ENCODE measurements at regions not wholly inside any gene's neighbourhood (a gene's known extent, or its start where the extent isn't known, plus 50 kb on each side); places are given as distances from the start of the nearest gene placed in this dataset.

GRCh38 chr21:25493722-25494121 is 113.6 kb downstream of the MRPL39 start:
- Histone ChIP-seq H3K9ac (ENCODE audit: low read depth, low read length) (no peak overlapping the region), H2BK20ac (ENCODE audit: low read depth, low read length) (no peak overlapping the region), H3K79me1 (ENCODE audit: low read depth in 1 of 2, low read length in 2 of 2) (no peaks in the 10 kb centered on the region), H4K5ac (ENCODE audit: low read depth, low read length) (no peak overlapping the region), H3K4ac (ENCODE audit: low read depth, low read length) (no peak overlapping the region), H2AFZ (replicated peaks; ENCODE audit: low read length, poor library complexity) (no peak overlapping the region), H3K27me3 (ENCODE audit: control insufficient read depth, insufficient read depth, low read length) (no peaks in the 10 kb centered on the region), H3K4me3 (ENCODE audit: insufficient read depth, low read depth, low read length) (no peak overlapping the region), H4K8ac (ENCODE audit: low read depth in 2 of 2, low read length in 2 of 2) (no peak overlapping the region), H3K27ac (ENCODE audit: insufficient read depth, low read length) (no peak overlapping the region), H3K36me3 (ENCODE audit: control insufficient read depth, insufficient read depth, low read length) (no peaks in the 10 kb centered on the region), H2BK120ac (ENCODE audit: low read depth, low read length) (no peak overlapping the region), H3K14ac (replicated peaks; ENCODE audit: low read depth, low read length) (no peak overlapping the region), H4K91ac (ENCODE audit: insufficient read depth, low read depth, low read length) (no peak overlapping the region), H3K4me1 (ENCODE audit: control insufficient read depth, insufficient read depth, low read length) (no peaks in the 10 kb centered on the region), H3K18ac (ENCODE audit: low read depth, low read length) (no peak overlapping the region), H3K23ac (ENCODE audit: low read depth, low read length) (no peak overlapping the region), H2BK15ac (ENCODE audit: low read depth, low read length) (no peak overlapping the region), H2AK9ac (replicated peaks; ENCODE audit: low read depth, low read length, poor library complexity) (no peak overlapping the region), H4K20me1 (ENCODE audit: insufficient read depth, low read length) (no peaks in the 10 kb centered on the region), H2AK5ac (ENCODE audit: low read depth, low read length) (no peak overlapping the region), H3K9me1 (ENCODE audit: insufficient read depth, low read length) (no peaks in the 10 kb centered on the region), H3K9me3 (ENCODE audit: control insufficient read depth, insufficient read depth, low read length) (no peaks in the 10 kb centered on the region), H3K56ac (ENCODE audit: extremely low read depth, insufficient read depth, low read length) (no peak overlapping the region), H3K4me2 (ENCODE audit: low read depth, low read length) (no peak overlapping the region), H2BK5ac (ENCODE audit: low read depth, low read length, poor library complexity, severe bottlenecking) (no peak overlapping the region)
- in situ Hi-C loops (cut with MboI; ENCODE audit: low sequenced_read_pairs) (no loop called here), intact Hi-C loops (cut with micrococcal nuclease) (no loop called here), dilution Hi-C loops (cut with HindIII; ENCODE audit: low sequenced_read_pairs, unreplicated experiment) (no loop called here)
- no peak for TF ChIP-seq FOS (IDR thresholded peaks at IDR 0.05; ENCODE audit: low read depth, low read length)
- TF ChIP-seq CEBPB (IDR thresholded peaks at IDR 0.05; ENCODE audit: low read depth, low read length), result no peak
- TF ChIP-seq CTCF (conservative IDR thresholded peaks at IDR 0.05; ENCODE audit: low read depth, low read length), result no peak
- no peak for TF ChIP-seq USF2 (IDR thresholded peaks at IDR 0.05; ENCODE audit: low read depth, low read length)
- TF ChIP-seq RCOR1 (IDR thresholded peaks at IDR 0.05; ENCODE audit: insufficient replicate concordance, low read length), result no peak
- TF ChIP-seq POLR2A (IDR thresholded peaks at IDR 0.05; ENCODE audit: low read depth, low read length), result no peak
- no peak for TF ChIP-seq MAFK (IDR thresholded peaks at IDR 0.05; ENCODE audit: low read depth, low read length)
- TF ChIP-seq RAD21 (IDR thresholded peaks at IDR 0.05; ENCODE audit: low read length), result no peak
- no peak for TF ChIP-seq CHD1 (IDR thresholded peaks at IDR 0.05; ENCODE audit: low read depth, low read length)
- TF ChIP-seq MAZ (IDR thresholded peaks at IDR 0.05; ENCODE audit: borderline replicate concordance, low read depth, low read length), result no peak
- no peak for TF ChIP-seq BHLHE40 (IDR thresholded peaks at IDR 0.05; ENCODE audit: low read depth, low read length)
- TF ChIP-seq NFE2L2 (IDR thresholded peaks at IDR 0.05; ENCODE audit: low read depth, low read length), result no peak
- TF ChIP-seq MXI1 (IDR thresholded peaks at IDR 0.05; ENCODE audit: borderline replicate concordance, low read depth, low read length), result no peak
- no peak for TF ChIP-seq SMC3 (IDR thresholded peaks at IDR 0.05; ENCODE audit: low read depth, low read length)
- TF ChIP-seq RFX5 (IDR thresholded peaks at IDR 0.05; ENCODE audit: low read depth, low read length), result no peak
- TF ChIP-seq ELK1 (IDR thresholded peaks at IDR 0.05; ENCODE audit: borderline replicate concordance, low read depth, low read length), result no peak
- no TSS peak for BruUV-seq (replicated peaks)
- CTCF ChIA-PET, result no interaction called here
- no CpG with 5 or more reads among the region's 2 CpGs for WGBS, 2 experiments (ENCODE audit: extremely low coverage in 2 of 2, insufficient read length in 1 of 2)
- POLR2A ChIA-PET (ENCODE audit: unreplicated experiment), result no interaction called here
- no peak for ATAC-seq (ENCODE audit: low read depth)
- DNase-seq, result no peak

All from IMR-90 (cell line).